Activated T-cell treated with anti-CD3 and anti-CD28 coated beads, Interleukin-2, amount 50 U/mL, for 24 hours (primary cell): ENCODE measurements at regions not wholly inside any gene's neighbourhood (a gene's known extent, or its start where the extent isn't known, plus 50 kb on each side); places are given as distances from the start of the nearest gene placed in this dataset.
"Not testable (repeated sequence)": the region's sequence is repeated elsewhere in the genome, so short reads cannot be mapped to it uniquely, and the experiment has no call there.

Experiments
- DNase-seq: peaks from one replicate; pipeline ENCODE4 v3.0.0-alpha.2; 2020
- H3K27ac Mint-ChIP-seq: 2 replicates; pipeline ENCODE4 v1.8.0; 2020; ENCODE audit warnings: mild to moderate bottlenecking, mixed read lengths
- H3K27me3 Mint-ChIP-seq: 2 replicates; pipeline ENCODE4 v1.8.0; 2020; ENCODE audit warnings: mixed read lengths
- H3K36me3 Mint-ChIP-seq: 2 replicates; pipeline ENCODE4 v1.8.0; 2020; ENCODE audit warnings: low read depth, mixed read lengths
- H3K4me1 Mint-ChIP-seq: 2 replicates; pipeline ENCODE4 v1.8.0; 2020; ENCODE audit warnings: low read depth, mixed read lengths
- H3K4me3 Mint-ChIP-seq: 2 replicates; pipeline ENCODE4 v1.8.0; 2020; ENCODE audit warnings: mild to moderate bottlenecking, moderate library complexity, mixed read lengths
- H3K9me3 Mint-ChIP-seq: 2 replicates; pipeline ENCODE4 v1.8.0; 2020; ENCODE audit warnings: mixed read lengths

- no peaks in the 10 kb centered on the region for H3K4me1 Mint-ChIP-seq
- no peaks in the 10 kb centered on the region for H3K27me3 Mint-ChIP-seq
- H3K4me3 Mint-ChIP-seq, result no peak overlapping the region
- peaks cover 22% of the 10 kb centered on the region for H3K9me3 Mint-ChIP-seq
- no peak for DNase-seq
- no peaks in the 10 kb centered on the region for H3K36me3 Mint-ChIP-seq
- no peak overlapping the region for H3K27ac Mint-ChIP-seq
Observed at GRCh38 chr2:39567507-39567906, 98.2 kb upstream of the TMEM178A start.

- H3K4me1 Mint-ChIP-seq, result no peaks in the 10 kb centered on the region
- H3K4me3 Mint-ChIP-seq, result no peak overlapping the region
- H3K9me3 Mint-ChIP-seq, result peaks cover 16% of the 10 kb centered on the region
- H3K36me3 Mint-ChIP-seq, result no peaks in the 10 kb centered on the region
- no peaks in the 10 kb centered on the region for H3K27me3 Mint-ChIP-seq
- no peak for DNase-seq
- no peak overlapping the region for H3K27ac Mint-ChIP-seq
Observed at GRCh38 chr2:39568116-39568515, 97.6 kb upstream of the TMEM178A start.

DNA sequence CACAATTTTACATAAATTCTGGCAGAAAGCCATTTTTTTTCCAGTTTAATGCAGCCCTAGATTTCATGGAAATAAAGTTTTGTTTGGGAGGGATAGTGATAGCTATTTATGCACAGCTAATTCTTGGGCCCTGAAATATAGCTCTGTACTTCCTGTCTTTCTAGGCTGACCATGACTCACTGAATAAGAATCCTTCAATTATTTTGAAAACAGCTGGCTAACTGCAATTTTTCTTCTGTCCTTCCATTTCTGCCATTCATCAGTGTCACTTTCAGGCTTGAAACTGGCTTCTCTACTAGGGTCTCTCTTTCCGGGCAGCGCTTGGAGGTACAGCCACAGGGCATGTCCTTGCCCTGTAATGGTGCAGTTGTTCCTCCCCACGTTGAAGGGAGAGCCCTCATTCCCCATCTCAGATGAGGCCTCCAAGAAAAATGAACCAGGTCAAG lies 97.1 kb upstream of the TMEM178A start:
- H3K4me1 Mint-ChIP-seq, result no peaks in the 10 kb centered on the region
- peaks cover 13% of the 10 kb centered on the region for H3K9me3 Mint-ChIP-seq
- no peak overlapping the region for H3K27ac Mint-ChIP-seq
- H3K36me3 Mint-ChIP-seq, result no peaks in the 10 kb centered on the region
- no peak for DNase-seq
- H3K4me3 Mint-ChIP-seq, result no peak overlapping the region
- H3K27me3 Mint-ChIP-seq, result no peaks in the 10 kb centered on the region

DNA sequence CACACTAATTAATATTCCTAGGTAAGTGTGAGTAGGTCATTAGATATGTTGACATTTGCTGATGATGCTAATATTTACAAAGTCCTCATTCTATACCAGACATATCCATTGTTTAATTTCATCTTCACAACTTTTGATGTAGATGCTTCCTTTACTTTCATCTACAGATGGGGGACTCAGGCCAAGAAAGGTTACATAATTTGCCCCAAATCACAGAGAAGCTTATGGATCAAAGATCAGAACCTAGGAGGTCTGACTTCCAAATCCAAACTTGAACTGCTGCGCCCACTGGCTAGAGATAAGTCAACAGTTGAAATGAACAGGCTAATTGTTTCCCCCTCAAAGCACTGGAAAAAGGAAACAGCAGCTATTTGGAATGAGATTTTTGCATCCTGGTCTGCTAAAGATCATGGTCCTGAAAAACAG lies 95.6 kb upstream of the TMEM178A start:
- Mint-ChIP-seq H3K36me3 (no peaks in the 10 kb centered on the region), H3K27ac (no peak overlapping the region)
- DNase-seq, result no peak

DNA sequence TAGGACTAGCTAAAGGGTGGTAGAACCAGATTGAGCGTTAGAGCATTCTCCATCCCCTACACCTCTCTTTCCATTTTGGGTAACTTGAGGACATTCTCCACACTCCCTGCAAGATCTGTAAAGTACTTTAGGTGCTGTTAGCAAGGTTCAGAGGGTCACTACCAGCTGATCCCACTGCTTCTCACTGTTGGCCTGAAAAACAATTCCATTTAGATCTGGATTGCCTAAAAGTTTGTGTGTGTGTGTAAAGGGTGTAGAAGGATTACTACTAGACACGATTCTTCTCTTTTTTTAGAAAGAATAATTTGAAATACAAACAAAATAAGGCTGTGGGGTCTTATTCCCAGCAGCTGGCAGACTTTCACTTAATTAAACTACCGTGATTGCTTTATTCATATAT lies 95.1 kb upstream of the TMEM178A start:
- Mint-ChIP-seq H3K27ac (no peak overlapping the region), H3K36me3 (no peaks in the 10 kb centered on the region), H3K4me3 (no peak overlapping the region), H3K9me3 (peaks cover 5% of the 10 kb centered on the region), H3K27me3 (no peaks in the 10 kb centered on the region), H3K4me1 (no peaks in the 10 kb centered on the region)
- no peak for DNase-seq

More for the DNA sequence above, 95.6 kb upstream of the TMEM178A start:
- Mint-ChIP-seq H3K9me3 (peaks cover 5% of the 10 kb centered on the region), H3K4me1 (no peaks in the 10 kb centered on the region), H3K27me3 (no peaks in the 10 kb centered on the region), H3K4me3 (no peak overlapping the region)

GRCh38 chr2:39571111-39571731 lies 94.5 kb upstream of the TMEM178A start:
- H3K27me3 Mint-ChIP-seq, result no peaks in the 10 kb centered on the region
- no peak overlapping the region for H3K4me3 Mint-ChIP-seq
- no peaks in the 10 kb centered on the region for H3K4me1 Mint-ChIP-seq
- DNase-seq, result no peak
- H3K36me3 Mint-ChIP-seq, result no peaks in the 10 kb centered on the region
- no peak overlapping the region for H3K27ac Mint-ChIP-seq
- H3K9me3 Mint-ChIP-seq, result peaks cover 2% of the 10 kb centered on the region

- Mint-ChIP-seq H3K9me3 (no peaks in the 10 kb centered on the region), H3K36me3 (no peaks in the 10 kb centered on the region), H3K27me3 (peaks cover 3% of the 10 kb centered on the region), H3K4me3 (no peak overlapping the region), H3K4me1 (no peaks in the 10 kb centered on the region), H3K27ac (no peak overlapping the region)
- DNase-seq, result no peak
Observed at GRCh38 chr2:39573276-39573675, 92.4 kb upstream of the TMEM178A start.

DNA sequence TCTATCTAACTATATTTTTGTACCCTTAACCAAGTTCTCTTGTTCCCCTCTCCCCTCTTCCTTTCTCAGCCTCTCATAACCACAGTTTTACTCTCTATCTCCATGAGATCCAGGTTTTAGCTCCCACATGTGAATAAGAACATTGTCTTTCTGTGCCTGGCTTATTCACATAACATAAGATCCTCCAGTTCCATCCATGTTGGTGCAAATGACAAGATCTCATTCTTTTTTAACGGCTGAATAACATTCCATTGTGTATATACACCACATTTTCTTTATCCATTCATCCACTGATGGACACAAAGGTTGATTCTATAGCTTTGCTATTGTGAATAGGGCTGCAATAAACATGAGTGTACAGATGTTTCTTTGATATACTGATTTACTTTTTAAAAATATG lies 83.9 kb upstream of the TMEM178A start:
- no peak overlapping the region for H3K27ac Mint-ChIP-seq
- no peak overlapping the region for H3K4me3 Mint-ChIP-seq
- H3K4me1 Mint-ChIP-seq, result no peaks in the 10 kb centered on the region
- peaks cover 3% of the 10 kb centered on the region for H3K27me3 Mint-ChIP-seq
- no peak for DNase-seq
- H3K36me3 Mint-ChIP-seq, result no peaks in the 10 kb centered on the region
- H3K9me3 Mint-ChIP-seq, result peaks cover 13% of the 10 kb centered on the region

- no peak for DNase-seq
- Mint-ChIP-seq H3K9me3 (peaks cover 13% of the 10 kb centered on the region), H3K4me3 (no peak overlapping the region), H3K4me1 (no peaks in the 10 kb centered on the region), H3K27ac (no peak overlapping the region), H3K27me3 (no peaks in the 10 kb centered on the region), H3K36me3 (no peaks in the 10 kb centered on the region)
Observed at GRCh38 chr2:39583213-39583612, 82.5 kb upstream of the TMEM178A start.

- Mint-ChIP-seq H3K27ac (no peak overlapping the region), H3K27me3 (no peaks in the 10 kb centered on the region), H3K9me3 (peaks cover 13% of the 10 kb centered on the region)
Observed at GRCh38 chr2:39583781-39584180, 81.9 kb upstream of the TMEM178A start.

GRCh38 chr2:39584283-39584965 lies 81.3 kb upstream of the TMEM178A start:
- Mint-ChIP-seq H3K9me3 (peaks cover 13% of the 10 kb centered on the region), H3K27me3 (no peaks in the 10 kb centered on the region), H3K4me1 (no peaks in the 10 kb centered on the region), H3K27ac (no peak overlapping the region), H3K4me3 (no peak overlapping the region), H3K36me3 (no peaks in the 10 kb centered on the region)
- DNase-seq, result no peak

More at GRCh38 chr2:39583781-39584180, 81.9 kb upstream of the TMEM178A start:
- H3K4me1 Mint-ChIP-seq, result no peaks in the 10 kb centered on the region
- no peak overlapping the region for H3K4me3 Mint-ChIP-seq
- H3K36me3 Mint-ChIP-seq, result no peaks in the 10 kb centered on the region
- no peak for DNase-seq

DNA sequence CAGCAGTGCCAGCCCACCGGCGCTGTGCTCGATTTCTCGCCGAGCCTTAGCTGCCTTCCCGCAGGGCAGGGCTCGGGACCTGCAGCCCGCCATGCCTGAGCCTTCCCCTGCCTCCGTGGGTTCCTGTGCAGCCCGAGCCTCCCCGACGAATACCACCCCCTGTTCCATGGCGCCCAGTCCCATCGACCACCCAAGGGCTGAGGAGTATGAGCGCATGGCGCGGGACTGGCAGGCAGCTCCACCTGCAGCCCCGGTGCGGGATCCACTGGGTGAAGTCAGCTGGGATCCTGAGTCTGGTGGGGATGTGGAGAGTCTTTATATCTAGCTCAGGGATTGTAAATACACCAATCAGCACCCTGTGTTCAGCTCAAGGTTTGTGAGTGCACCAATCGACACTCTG lies 80.2 kb upstream of the TMEM178A start:
- DNase-seq, H3K4me1 Mint-ChIP-seq, H3K36me3 Mint-ChIP-seq, H3K27ac Mint-ChIP-seq, H3K4me3 Mint-ChIP-seq, H3K27me3 Mint-ChIP-seq: not testable (repeated sequence)
- peaks cover 13% of the 10 kb centered on the region for H3K9me3 Mint-ChIP-seq

- Mint-ChIP-seq H3K27me3 (peaks cover 1% of the 10 kb centered on the region), H3K27ac (no peak overlapping the region), H3K4me1 (no peaks in the 10 kb centered on the region), H3K4me3 (no peak overlapping the region), H3K9me3 (peaks cover 5% of the 10 kb centered on the region), H3K36me3 (no peaks in the 10 kb centered on the region)
- no peak for DNase-seq
Observed at GRCh38 chr2:39587168-39587567, 78.5 kb upstream of the TMEM178A start.

DNA sequence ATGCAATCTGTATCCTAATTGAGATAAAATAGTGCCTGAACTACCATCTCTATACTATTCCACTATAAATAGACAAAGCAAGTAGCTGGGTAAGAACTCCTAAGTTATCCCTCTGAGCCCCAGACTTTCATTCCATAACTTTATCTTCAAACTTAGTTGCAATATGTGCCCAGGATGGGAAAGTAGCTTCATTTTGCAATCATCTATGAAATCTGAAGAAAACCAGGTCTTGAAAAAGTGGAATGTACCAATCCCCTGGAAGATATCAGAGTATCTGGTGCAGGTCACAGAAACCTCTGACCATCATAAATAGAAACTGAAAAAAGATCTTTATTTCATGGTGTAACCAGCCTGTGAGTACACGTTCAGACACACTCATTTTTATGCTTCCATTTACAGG lies 78.1 kb upstream of the TMEM178A start:
- Mint-ChIP-seq H3K4me1 (no peaks in the 10 kb centered on the region), H3K27me3 (peaks cover 2% of the 10 kb centered on the region), H3K4me3 (no peak overlapping the region), H3K9me3 (peaks cover 4% of the 10 kb centered on the region), H3K27ac (no peak overlapping the region), H3K36me3 (no peaks in the 10 kb centered on the region)
- no peak for DNase-seq
